ENCODE measurements at regions not wholly inside any gene's neighbourhood (a gene's known extent, or its start where the extent isn't known, plus 50 kb on each side); places are given as distances from the start of the nearest gene placed in this dataset.
"Not testable (repeated sequence)": the region's sequence is repeated elsewhere in the genome, so short reads cannot be mapped to it uniquely, and the experiment has no call there.

GRCh38 chr2:875687-876615 lies 74.7 kb upstream of the SNTG2 start:
- DNase-seq = no peak

GRCh38 chr2:873651-874580 lies 76.7 kb upstream of the SNTG2 start:
- no peak for DNase-seq

- DNase-seq = no peak
Measured at GRCh38 chr2:873027-873426, 77.6 kb upstream of the SNTG2 start.

DNA sequence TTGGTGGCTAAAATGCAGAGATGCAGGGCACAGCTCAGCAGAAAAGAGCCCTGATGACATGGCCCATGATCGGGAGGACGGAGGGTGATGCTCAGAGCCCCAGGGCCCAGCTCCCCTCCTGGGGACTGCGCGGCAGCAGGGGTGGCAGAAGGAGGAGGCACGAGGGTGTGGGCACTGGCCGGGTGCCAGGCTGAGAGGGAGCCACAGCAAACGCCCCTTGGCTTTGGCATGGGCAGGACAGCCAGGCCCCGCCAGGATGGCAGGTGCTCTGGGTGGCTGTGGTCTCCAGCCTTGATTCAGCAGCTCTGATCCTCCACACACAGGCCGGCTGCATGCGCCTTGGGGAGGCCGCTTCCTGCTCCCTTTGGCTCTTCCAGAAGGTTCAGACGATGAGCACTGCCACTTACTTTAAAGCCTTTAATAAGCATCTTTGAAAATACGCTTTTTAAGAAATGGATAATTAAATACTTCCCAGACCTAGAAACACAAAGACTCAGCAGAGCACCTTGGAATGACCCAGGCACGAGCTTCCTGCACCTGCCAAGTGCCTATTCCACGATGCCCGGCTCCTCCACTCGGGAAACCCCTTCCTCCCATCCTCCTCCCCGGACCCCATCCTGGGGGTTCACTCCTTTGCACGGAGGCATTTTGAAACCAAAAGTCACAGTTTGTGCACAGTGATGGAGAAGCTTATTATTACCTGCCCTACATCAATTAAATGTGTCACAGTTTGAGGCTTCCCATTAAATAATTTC lies 78.5 kb upstream of the SNTG2 start:
- no peak for DNase-seq

DNA sequence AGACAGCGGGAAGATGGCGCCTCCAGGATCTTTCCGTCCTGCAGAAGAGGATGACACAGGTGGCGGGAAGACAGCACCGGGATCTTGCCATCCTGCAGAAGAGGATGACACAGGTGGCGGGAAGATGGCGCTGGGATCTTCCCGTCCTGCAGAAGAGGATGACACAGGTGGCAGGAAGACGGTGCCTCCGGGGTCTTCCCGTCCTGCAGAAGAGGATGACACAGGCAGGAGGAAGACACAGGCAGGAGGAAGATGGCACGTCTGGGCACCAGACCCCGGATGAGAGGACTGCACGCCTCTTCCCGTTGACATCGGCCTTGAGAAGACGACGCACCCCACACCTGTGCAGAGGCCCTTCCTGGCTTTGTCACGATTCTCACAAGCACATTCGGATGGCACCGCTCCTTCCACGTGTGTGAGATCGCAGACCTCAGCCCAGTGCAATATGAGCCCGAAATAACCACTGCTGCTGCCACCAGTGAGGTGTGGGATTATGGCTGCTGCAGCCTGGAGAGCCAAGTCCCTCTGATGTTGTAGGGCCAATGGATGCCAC lies 79.4 kb upstream of the SNTG2 start:
- no peak for DNase-seq

DNA sequence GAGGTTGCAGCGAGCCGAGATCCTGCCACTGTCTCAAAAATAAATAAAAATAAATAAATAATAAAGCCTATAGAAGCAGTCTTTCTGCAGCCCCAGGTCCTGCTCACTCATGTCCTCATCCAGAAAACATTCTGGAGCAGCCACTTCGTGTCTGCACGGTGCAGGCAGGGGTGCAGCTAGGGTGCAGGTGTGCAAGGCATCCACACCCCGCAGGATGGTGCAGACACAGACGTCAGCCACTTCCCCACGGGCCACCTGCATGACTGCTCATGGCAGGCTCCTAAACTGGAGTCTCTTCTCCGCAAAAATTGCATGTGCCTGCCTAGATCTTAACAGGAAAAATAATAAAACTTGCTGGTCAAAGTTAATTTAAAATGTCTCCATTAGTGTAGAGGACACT lies 80.2 kb upstream of the SNTG2 start:
- no peak for DNase-seq

DNA sequence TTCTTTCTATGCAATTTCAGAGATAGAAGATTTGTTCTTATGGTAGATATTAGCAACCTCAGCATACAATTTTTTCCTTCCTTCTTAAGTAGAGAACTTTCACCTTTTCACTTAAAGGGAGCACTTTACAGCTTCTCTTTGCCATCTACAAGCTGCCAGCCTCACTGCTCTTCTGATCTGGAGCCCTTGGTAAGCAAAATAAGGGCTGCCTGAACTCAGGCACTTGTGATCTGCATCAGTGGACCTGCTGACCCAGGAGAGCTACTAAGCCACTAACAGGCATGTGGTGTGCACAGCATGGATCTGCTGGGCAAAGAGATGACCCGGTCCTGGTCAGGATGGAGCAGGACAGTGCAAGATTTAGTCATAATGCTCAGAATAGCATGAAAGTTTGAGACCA lies 80.8 kb upstream of the SNTG2 start:
- no peak for DNase-seq

DNA sequence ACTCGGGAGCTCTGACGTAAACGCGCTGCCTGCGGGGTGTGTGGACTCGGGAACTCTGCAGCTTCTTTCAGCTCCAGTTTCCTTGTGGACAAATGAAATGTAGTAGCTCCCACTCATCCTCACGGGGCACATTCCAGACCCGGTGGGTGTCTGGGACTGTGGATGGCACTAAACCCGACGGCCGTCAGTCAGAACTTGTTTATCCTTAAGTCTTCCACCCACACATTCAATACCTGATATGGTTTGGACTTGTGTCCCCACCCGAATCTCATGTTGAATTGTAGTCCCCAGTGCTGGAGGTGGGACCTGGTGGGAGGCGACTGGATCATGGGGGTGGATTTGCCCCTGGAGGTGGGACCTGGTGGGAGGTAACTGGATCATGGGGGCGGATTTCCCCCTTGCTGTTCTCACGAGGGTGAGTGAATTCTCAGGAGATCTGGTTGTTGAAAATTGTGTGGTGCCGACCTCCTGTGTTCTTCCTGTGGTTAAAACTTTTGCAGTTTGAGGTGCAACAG lies 81.2 kb upstream of the SNTG2 start:
- no peak for DNase-seq

GRCh38 chr2:868857-869256 lies 81.8 kb upstream of the SNTG2 start:
- not testable (repeated sequence) for DNase-seq

GRCh38 chr2:867296-867695 lies 83.4 kb upstream of the SNTG2 start:
- DNase-seq = no peak

- DNase-seq = no peak
Measured at GRCh38 chr2:866887-867286, 83.8 kb upstream of the SNTG2 start.

DNA sequence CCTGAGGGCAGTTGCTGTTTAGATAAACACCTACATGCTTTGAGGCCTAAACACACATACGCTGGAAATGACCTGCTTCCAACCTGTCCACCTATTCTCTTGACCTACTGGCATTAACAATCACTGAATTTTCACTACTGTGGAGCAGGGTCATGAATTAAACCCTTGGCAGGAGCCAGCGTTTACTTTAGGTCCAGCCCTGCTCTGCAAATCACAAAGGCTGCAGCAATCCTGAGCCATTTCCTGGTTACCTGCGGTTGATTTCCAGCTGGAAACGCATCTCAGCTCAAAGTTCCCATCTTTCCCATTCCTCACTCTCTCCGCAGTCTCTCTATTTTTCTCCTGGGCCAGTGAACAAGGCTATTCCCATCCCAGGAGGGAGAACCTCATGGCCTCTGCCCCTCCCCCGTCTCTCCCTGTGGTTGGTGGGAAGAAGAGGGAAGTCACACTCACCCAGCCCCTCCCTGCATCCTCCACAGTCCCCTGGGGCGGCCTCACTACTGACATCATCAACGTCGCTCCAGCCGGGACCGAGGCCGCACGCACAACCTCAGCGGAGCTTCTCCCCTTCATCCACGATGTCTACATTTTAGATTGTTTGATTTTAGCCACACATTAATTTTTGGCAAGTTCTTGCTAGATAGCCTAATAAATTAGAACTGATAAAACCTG lies 84.5 kb upstream of the SNTG2 start:
- no peak for DNase-seq

DNA sequence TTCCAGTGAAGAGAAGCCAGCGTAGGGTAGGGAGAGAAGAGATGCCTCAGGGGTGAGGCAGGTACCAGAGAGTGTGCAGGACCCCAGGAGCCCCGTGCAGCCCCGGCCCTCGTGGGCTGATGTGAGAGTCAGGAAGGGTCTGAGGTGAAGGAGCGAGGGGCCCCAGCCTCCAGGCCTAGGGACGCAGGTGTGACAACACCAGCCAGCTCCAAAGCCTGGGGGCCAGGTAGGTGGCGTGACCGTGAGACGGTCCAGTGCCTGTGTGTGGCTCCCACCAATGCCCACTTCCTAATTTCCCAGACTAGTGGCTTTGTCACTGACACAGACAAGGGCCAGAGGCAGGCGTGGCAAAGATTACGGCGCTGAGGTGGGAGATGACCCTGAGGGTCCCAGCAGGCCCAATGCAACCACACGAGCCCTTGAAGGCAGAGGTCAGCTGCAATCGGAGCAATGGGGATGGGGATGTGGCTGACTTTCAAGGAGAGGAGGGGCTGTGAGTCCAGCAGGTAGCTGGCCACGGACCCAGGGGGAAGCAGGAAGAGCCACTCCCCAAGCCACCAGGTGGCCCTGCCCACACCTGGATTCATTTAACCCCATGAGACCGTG lies 86.0 kb upstream of the SNTG2 start:
- DNase-seq = no peak

- no peak for DNase-seq
Measured at GRCh38 chr2:863732-864450, 86.8 kb upstream of the SNTG2 start.

DNA sequence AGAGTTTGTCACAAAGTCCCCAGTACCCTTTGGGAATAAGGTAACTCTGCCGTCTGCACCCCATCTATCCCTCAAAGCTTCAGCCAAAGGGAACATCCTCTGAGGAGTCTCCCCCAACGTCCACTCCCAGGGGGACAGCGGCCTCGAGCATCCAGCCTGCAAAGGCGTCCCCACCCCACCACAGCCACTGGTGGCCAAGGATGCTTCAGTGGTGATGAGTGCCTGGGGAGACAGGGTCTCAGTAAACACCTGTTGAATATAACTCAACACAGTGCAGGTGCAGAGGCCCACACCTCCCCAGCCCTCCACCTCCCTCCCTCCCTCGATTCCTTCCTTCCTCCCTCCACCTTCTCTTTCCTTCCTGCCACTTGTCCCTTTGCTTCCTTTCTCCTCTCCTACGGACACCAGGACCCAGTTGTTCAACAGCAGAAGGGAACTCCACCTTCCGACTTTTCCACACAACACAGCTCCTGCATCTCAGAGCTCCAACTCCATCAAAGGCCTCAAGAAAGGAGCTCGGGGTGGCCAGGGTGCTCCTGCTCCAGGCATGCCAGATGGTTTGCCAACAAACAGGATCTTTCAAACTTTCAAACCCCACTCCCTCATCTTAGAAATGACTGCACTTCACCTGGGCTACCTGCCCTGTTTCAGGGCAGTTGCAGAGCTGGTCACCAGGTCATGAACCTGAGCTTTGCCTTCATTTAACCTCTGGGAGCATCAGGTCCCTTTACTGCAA lies 87.8 kb upstream of the SNTG2 start:
- no peak for DNase-seq

DNA sequence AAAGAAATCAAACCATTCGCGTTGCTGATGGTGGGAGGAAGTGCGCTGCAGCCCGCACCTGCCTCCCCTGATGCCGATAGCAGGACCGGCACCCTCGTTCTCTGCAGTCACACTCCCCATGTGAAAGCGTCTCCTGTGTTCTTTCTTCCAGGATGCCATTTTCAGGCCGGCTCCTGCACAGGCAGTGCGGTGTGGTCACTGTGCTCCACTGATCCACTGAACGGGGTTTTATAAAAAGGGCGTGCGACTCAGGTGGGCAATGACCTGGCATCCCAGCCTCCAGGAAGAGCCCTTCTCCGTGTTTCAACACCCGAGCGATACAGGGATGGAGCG lies 88.3 kb upstream of the SNTG2 start:
- DNase-seq = no peak

DNA sequence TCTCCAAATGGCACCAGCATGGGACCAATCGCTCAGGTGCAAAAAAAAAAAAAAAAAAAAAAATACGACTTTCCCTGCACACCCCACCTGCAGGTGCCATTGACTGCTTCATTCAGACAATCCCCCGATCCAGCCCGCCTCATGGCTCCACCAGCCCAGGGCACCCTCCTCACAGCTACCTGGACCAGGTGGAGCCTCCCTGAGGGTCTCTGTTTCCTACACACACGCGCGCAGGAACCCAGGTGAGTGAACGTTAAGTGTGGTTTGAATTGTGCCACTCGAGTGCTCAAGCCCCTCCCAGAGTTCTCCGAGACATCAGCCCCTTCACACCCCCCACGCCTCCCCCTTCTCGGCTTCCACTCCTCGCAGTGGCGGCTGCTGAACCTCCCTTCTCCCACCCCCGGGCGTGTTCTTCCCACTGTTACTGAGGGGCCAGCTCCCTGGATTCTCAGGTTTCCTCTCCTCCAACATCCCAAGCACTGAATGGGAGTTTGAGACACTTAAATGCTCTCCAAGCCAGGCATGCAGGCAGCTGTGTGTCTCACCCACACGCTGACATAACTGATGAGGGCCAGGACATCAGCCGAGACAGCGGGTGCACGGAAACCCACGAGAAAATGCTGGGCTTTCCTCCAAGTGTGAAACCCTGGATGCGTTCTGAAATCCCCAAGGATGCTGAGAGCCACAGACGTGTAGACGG lies 88.8 kb upstream of the SNTG2 start:
- DNase-seq = no peak

- DNase-seq = no peak
Measured at GRCh38 chr2:860259-860855, 90.3 kb upstream of the SNTG2 start.

GRCh38 chr2:858646-859045 lies 92.0 kb upstream of the SNTG2 start:
- DNase-seq = no peak

Measured in AML-193 (cell line).